ENCODE measurements at regions not wholly inside any gene's neighbourhood (a gene's known extent, or its start where the extent isn't known, plus 50 kb on each side); places are given as distances from the start of the nearest gene placed in this dataset.

DNA sequence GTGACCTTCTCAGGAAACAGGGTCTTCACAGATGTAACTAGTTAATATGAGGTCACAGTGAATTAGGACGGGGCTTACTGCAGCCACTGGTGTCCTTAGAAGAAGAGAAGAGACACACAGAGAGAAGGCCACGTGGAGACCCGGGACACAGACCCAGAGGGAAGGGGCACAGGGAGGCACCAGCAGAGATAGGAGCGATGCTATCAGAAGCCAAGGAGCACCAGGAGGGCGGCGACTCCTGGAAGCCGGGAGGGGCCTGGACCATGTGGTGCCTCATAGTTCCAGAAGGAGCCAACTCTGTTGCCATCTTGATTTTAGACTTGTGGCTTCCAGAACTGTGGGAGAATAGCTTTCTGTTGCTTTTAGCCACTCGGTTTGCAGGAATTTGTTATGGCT is 505.9 kb downstream of the TCERG1L start:
- TF ChIP-seq POLR2AphosphoS5 (IDR thresholded peaks at IDR 0.05; ENCODE audit: low read depth, low read length), result no peak
- TF ChIP-seq POLR2A (IDR thresholded peaks at IDR 0.05; ENCODE audit: low read depth, low read length), result no peak
- no peak for TF ChIP-seq SPI1 (IDR thresholded peaks at IDR 0.05; ENCODE audit: low read depth, low read length)
- no peak for TF ChIP-seq PAX5 (IDR thresholded peaks at IDR 0.05; ENCODE audit: insufficient read depth, low read length, severe bottlenecking)
